NCI-H2196 treated with DMSO at 0.1 percent for 48 hours (cell line): ENCODE measurements at regions not wholly inside any gene's neighbourhood (a gene's known extent, or its start where the extent isn't known, plus 50 kb on each side); places are given as distances from the start of the nearest gene placed in this dataset.

Source experiments
- DNase-seq: peaks from one replicate; lab custom pipeline; 2025; ENCODE audit not compliant: unreplicated experiment; lab: John Stamatoyannopoulos, UW

GRCh38 chr7:46197785-46198540 is 276.9 kb upstream of the IGFBP3 start:
- no peak for DNase-seq

GRCh38 chr7:46195934-46196333 is 274.9 kb upstream of the IGFBP3 start:
- no peak for DNase-seq

- DNase-seq, result no peak
Measured at GRCh38 chr7:46192271-46192670, 271.2 kb upstream of the IGFBP3 start.

- no peak for DNase-seq
Measured at GRCh38 chr7:46191776-46192175, 270.7 kb upstream of the IGFBP3 start.

GRCh38 chr7:46191296-46191695 is 270.2 kb upstream of the IGFBP3 start:
- no peak for DNase-seq

GRCh38 chr7:46189255-46189790 is 268.3 kb upstream of the IGFBP3 start:
- DNase-seq, result no peak

GRCh38 chr7:46186131-46186530 is 265.1 kb upstream of the IGFBP3 start:
- DNase-seq, result no peak

- no peak for DNase-seq
Measured at GRCh38 chr7:46179061-46179610, 258.1 kb upstream of the IGFBP3 start.

GRCh38 chr7:46178661-46179060 is 257.6 kb upstream of the IGFBP3 start:
- no peak for DNase-seq

GRCh38 chr7:46177821-46178220 is 256.7 kb upstream of the IGFBP3 start:
- no peak for DNase-seq

- DNase-seq, result no peak
Measured at GRCh38 chr7:46175221-46175620, 254.1 kb upstream of the IGFBP3 start.

GRCh38 chr7:46174196-46174580 is 253.1 kb upstream of the IGFBP3 start:
- DNase-seq, result no peak

GRCh38 chr7:46173476-46174195 is 252.6 kb upstream of the IGFBP3 start:
- no peak for DNase-seq

- no peak for DNase-seq
Measured at GRCh38 chr7:46170792-46171191, 249.7 kb upstream of the IGFBP3 start.

GRCh38 chr7:46170021-46170420 is 248.9 kb upstream of the IGFBP3 start:
- no peak for DNase-seq

- DNase-seq, result no peak
Measured at GRCh38 chr7:46169384-46169755, 248.3 kb upstream of the IGFBP3 start.

GRCh38 chr7:46168671-46169383 is 247.8 kb upstream of the IGFBP3 start:
- no peak for DNase-seq

- no peak for DNase-seq
Measured at GRCh38 chr7:46168231-46168630, 247.2 kb upstream of the IGFBP3 start.

- no peak for DNase-seq
Measured at GRCh38 chr7:46165276-46165675, 244.2 kb upstream of the IGFBP3 start.

- DNase-seq, result no peak
Measured at GRCh38 chr7:46164629-46165028, 243.6 kb upstream of the IGFBP3 start.

- no peak for DNase-seq
Measured at GRCh38 chr7:46163246-46163645, 242.2 kb upstream of the IGFBP3 start.
